NCI-H524 treated with DMSO at 0.1 percent for 48 hours (cell line): ENCODE measurements at regions not wholly inside any gene's neighbourhood (a gene's known extent, or its start where the extent isn't known, plus 50 kb on each side); places are given as distances from the start of the nearest gene placed in this dataset.

ENCODE experiments used
- DNase-seq: peaks from one replicate; lab custom pipeline; 2025; lab: John Stamatoyannopoulos, UW

- no peak for DNase-seq
Measured at GRCh38 chr20:51335329-51335841, 207.1 kb downstream of the NFATC2 start.

- no peak for DNase-seq
Measured at GRCh38 chr20:51334609-51335008, 207.9 kb downstream of the NFATC2 start.

GRCh38 chr20:51333971-51334370, 208.5 kb downstream of the NFATC2 start:
- DNase-seq: no peak

GRCh38 chr20:51333446-51333845, 209.1 kb downstream of the NFATC2 start:
- no peak for DNase-seq

GRCh38 chr20:51331481-51331880, 211.0 kb downstream of the NFATC2 start:
- no peak for DNase-seq

- DNase-seq: no peak
Measured at GRCh38 chr20:51329845-51330244, 212.7 kb downstream of the NFATC2 start.

GRCh38 chr20:51327251-51327841, 215.2 kb downstream of the NFATC2 start:
- no peak for DNase-seq

- DNase-seq: no peak
Measured at GRCh38 chr20:51326201-51326819, 216.2 kb downstream of the NFATC2 start.

GRCh38 chr20:51322164-51322707, 220.3 kb downstream of the NFATC2 start:
- DNase-seq: no peak

- no peak for DNase-seq
Measured at GRCh38 chr20:51321343-51322163, 221.0 kb downstream of the NFATC2 start.

GRCh38 chr20:51319522-51319921, 223.0 kb downstream of the NFATC2 start:
- no peak for DNase-seq

- no peak for DNase-seq
Measured at GRCh38 chr20:51318058-51318949, 224.2 kb downstream of the NFATC2 start.

- DNase-seq: no peak
Measured at GRCh38 chr20:51315390-51315789, 227.1 kb downstream of the NFATC2 start.

GRCh38 chr20:51313358-51313827, 229.1 kb downstream of the NFATC2 start:
- no peak for DNase-seq

GRCh38 chr20:51312480-51312783, 230.1 kb downstream of the NFATC2 start:
- DNase-seq: no peak

GRCh38 chr20:51311636-51312479, 230.7 kb downstream of the NFATC2 start:
- no peak for DNase-seq

GRCh38 chr20:51310216-51310615, 232.3 kb downstream of the NFATC2 start:
- no peak for DNase-seq

GRCh38 chr20:51309128-51309527, 233.4 kb downstream of the NFATC2 start:
- DNase-seq: no peak

- DNase-seq: no peak
Measured at GRCh38 chr20:51306521-51307358, 235.8 kb downstream of the NFATC2 start.

- DNase-seq: no peak
Measured at GRCh38 chr20:51306081-51306480, 236.4 kb downstream of the NFATC2 start.
